HG03558 (cell line): ENCODE measurements at regions not wholly inside any gene's neighbourhood (a gene's known extent, or its start where the extent isn't known, plus 50 kb on each side); places are given as distances from the start of the nearest gene placed in this dataset.
"Not testable (repeated sequence)": the region's sequence is repeated elsewhere in the genome, so short reads cannot be mapped to it uniquely, and the experiment has no call there.

Source experiments
- ATAC-seq: cut with Tn5 transposase; IDR thresholded peaks from one replicate; pipeline ENCODE4 v1.9.1; 2021; ENCODE audit warnings: moderate number of reproducible peaks; ENCODE audit not compliant: unreplicated experiment; ENCODE audit errors: extremely low read depth

DNA sequence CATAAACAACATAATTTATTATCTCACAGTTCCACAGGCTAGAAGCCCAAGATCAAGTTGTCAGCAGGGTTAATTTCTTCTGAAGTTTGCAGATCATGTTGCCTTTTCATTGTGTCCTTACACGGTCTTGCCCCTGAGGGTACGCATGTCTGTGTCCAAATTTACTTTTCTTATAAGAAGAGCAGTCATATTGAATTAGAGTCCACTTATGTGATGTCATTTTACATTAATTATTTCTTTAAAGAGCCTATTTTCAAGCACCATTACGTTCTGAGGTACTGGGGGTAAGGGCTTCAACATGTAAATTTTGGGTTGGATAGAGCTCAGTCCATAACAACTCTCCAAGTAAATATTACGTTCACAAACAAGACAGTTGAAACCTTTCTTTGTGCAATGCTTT lies 236.6 kb upstream of the OR4E1 start:
- ATAC-seq, result no peak

DNA sequence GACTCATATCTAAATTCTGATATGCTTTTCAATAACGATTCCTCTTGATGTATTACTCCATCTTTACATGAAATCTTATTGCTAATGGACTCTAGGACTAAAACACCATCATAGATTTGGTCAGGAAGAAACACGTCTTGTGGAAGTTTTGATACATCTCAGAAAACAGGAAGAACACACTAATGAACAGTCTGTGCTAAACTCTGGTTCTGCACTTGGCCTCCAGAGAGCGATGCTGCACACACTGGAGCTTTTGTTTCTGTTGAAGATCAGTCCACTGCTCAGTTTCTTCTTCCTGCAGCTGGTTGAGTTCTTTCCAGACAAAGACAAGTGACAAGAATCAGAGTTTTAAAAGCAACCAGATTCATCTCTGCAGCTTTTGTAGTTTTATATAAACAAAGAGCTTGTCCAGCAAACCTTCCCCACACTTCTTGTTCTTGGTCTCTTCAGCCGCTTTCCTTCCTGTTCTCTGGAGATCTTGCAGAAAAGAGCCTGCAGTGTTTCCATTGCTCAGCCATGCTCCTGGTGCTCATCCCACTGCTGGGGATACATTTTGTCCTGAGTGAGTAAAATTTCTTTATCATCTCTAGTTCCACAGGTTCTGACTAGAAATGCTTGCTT lies 229.1 kb upstream of the OR4E1 start:
- ATAC-seq, result no peak

DNA sequence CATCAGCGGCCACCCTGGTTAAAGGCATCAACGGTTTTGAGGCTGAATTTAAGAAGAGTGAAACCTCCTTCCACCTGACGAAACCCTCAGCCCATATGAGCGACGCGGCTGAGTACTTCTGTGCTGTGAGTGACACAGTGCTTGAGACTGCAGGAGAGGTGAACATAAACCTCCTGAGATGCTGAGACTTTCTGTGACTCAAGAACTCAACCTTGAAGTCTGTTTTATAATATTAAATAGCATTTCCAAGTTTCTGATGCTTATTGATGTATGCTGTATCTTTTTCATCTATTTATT lies 221.2 kb upstream of the OR4E1 start:
- ATAC-seq, result not testable (repeated sequence)

DNA sequence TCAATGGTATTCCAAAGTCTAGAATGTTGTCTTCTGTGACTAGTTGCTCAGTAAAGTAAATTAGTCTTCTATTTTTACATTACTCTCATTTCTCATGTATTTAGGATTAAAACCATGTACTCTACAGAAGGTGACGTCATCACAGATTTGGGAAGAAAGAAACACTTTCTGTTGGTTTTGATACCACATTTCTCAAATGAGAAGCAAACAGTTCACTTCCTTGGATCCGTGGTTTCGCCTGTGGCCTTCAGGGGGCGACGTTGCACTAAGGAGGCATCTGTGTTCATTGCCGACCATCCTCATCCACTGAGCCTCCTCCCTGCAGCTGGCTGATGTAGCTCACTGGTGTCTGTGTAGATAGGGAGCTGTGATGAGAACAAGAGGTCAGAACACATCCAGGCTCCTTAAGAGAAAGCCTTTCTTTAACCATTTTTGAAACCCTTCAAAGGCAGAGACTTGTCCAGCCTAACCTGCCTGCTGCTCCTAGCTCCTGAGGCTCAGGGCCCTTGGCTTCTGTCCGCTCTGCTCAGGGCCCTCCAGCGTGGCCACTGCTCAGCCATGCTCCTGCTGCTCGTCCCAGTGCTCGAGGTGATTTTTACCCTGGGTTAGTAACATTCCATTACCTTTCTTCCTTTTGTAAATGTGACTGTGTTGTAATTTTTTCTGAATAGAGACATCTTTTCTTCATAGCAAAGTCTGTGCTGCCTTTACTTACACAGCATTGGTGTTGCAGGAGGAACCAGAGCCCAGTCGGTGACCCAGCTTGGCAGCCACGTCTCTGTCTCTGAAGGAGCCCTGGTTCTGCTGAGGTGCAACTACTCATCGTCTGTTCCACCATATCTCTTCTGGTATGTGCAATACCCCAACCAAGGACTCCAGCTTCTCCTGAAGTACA lies 220.6 kb upstream of the OR4E1 start:
- no peak for ATAC-seq

DNA sequence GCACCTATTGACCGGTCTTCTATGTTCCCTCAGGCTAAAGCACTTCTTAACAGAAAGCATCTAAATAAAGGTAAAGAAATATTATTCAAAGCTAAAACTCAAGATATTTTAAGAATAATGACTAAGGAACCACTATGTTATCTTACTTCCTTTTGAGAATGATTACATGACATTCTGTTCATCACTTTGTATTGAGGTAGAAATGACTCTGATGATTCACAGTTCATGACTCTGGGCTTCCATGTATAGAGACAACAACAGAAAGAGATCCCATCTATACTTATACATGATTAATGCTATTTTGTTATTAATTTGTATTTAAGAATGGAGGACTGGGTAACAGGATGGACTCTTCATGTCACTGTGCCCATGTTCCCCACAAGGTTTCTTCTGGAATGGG lies 218.3 kb upstream of the OR4E1 start:
- ATAC-seq, result no peak

DNA sequence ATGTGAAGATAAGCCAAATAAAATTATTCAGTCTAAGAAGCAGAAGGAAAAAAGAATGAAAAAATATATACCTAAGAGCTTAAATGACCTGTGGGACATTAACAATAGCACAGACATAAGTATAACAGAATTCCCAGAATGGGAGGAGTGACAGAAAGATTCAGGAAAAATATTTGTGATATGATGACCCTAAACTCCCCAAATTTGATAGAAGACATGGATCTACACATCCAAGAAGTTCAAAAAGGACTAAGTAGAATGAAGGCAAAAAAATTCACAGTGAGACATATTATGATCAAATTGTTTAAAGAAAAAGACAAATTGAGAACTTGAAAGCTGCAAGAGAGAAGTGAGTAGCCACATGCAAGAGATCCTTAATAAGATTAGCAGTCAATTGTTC lies 211.4 kb upstream of the OR4E1 start:
- ATAC-seq, result no peak

DNA sequence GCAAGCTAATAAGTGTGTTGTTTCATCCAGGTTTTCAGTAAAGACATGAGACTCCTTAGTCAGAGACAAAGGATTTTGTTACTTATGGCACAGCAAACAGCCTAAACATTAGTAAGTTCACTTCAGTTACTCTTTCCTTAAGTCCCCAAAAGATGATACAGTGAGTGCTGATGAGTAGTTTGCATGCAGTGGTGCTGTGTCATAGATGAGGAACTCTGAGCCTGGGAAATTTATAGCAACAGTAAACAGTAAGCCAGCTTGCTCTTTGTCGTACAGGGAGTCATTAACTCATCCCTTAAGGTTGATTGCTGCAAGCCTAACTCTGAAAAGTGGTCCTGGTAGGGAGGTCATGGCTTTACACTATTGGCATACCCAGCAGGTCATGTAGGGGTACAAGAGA lies 208.6 kb upstream of the OR4E1 start:
- no peak for ATAC-seq

DNA sequence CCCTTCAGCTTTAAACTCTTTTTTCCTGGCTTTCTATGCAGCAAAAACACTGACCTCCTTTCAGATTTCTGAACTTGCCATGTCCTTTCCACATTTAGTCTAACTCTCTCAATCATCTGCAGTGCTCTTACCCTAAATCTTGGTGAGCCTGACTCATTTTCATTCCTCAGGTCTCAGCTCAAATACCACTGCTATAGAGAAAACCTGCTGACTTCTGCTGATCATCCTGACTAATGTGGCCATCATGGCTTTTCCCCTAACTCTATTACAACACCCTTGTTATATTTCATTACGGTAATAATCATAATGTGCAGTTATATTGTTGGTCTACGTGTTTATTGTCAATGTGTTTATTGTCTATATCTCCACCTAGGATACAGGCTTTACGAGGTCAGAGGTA lies 207.3 kb upstream of the OR4E1 start:
- no peak for ATAC-seq

DNA sequence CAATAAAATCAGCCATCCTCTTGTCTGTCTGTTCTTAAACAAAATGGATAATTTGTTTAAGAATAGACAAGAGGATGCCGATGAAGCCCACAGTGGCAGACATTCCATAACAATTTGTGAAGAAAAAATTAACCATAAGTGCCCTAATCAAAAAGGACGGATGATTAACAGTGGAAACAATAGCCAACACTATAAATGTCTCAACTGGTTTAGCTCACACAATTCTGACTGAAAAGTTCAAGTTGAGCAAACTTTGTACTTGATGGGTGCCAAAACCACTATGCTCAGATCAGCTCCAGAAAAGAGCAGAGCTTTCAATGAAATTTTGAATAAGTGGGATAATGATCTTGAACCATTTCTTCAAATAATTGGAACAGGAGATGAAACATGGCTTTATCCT lies 202.2 kb upstream of the OR4E1 start:
- ATAC-seq, result no peak

DNA sequence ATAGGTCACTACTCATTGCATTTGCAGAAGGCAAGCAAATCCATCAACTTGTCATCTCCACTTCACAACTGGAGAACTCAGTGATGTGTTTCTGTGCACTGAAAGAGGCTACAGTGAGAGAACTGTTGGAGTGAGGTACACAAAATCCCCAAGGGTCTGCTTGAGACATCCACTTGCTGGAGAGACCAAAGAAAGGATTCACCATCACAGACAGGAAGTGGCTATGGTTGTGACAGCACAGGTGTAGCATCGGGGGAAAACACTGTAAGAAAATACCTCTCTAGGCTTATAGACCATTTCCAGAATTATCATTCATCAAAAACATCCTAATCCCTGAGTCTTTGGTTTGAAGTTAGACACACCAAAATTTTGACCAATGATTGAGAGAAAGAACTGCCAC lies 201.3 kb upstream of the OR4E1 start:
- ATAC-seq, result no peak

DNA sequence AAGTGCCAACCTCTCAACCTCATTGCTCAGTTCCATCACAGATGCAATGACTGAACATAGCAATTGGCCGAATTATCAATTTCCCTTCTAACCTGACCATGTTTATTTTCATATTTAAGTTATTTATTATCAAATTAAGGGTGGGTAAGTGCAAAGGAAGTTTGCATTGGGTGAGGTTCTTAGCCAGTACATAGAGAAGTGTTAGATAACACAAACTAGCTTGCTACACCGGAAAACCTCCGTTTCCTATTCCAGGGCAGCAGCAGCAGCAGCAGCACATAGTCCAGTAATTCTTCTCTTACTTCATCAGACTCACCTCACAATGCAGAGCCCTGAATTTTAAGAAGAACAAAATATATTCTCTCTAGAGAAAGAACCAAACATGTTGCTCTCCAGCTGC lies 200.5 kb upstream of the OR4E1 start:
- ATAC-seq, result no peak

DNA sequence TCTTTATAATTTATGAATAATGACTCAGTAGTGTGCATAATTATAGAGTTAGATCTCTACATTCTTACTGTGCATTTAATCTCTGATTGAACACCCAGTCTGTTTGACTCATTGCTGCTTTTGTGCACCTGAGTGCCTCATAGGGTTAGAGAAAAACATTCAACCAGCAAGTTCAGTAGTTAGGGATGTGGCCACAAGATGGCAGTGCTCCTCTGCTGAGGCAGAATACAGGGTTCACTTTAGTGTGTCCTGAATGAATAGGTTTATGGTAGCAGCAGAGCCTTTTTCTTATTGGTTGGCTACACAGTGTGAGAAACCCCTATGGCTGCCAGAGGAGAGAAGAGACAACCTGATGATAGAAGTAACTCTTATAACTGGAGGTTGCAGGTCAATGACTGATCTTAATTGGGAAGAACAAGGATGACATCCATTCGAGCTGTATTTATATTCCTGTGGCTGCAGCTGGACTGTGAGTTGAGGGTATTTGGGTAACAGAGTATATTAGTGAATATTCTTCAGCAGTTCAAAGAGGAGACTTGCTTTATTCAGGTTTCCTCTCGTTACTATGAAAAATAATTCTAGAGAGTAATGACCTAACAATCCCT lies 194.9 kb upstream of the OR4E1 start:
- ATAC-seq, result no peak

DNA sequence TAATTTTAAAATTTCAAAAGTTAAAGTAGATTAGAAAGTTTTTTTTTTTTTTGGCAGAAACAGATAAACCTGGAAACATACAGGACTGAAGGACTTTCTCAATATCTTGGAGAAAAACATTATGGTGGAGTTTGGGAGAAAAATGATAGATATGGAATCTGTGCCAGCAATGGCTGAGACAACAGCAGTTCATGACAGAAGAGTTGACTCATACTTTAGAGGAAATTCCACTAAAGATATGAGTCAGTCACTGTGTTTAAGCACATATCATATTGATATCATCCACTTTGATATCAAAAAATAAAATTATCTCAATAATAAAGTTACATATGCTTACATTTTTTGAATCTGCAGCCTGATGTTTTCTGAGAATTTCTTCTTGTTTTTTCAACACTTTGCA lies 193.9 kb upstream of the OR4E1 start:
- no peak for ATAC-seq

DNA sequence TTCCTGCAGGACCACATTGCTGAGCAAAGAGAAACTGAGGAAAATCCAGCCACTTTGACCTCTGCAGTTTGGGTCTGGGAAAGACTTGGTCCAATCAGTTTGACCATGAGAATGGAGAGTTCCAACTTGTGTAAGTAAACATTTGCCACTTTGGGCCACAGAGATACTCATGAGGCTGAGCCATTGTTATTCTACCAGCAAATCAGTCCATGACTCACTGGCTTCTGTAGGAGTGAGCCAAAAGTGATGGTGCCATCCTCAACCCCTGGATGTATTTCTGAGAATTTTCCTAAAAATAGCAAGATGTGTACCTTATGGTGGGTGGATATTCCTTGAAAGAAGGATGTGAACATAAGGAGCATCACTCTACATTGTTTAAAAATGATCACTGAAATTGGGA lies 192.9 kb upstream of the OR4E1 start:
- ATAC-seq, result no peak

DNA sequence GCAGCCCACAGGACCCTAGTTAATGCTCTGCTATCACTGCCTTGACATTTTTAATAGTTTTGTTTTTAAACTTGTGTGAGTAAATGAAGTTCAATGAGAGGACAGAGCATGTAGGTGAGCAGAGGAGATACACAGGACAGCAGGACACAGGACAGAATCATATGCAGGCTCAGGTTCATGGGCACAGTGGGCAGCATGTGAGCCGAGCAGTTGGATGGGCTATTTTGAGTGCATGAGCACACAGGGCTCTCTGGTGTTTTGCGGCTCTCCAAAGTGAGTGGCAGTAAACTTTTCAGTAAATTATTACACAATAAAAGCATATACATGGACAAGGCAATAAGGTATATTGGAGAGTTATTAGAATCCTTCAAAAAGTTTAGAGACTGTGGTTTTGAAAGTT lies 189.7 kb upstream of the OR4E1 start:
- no peak for ATAC-seq

DNA sequence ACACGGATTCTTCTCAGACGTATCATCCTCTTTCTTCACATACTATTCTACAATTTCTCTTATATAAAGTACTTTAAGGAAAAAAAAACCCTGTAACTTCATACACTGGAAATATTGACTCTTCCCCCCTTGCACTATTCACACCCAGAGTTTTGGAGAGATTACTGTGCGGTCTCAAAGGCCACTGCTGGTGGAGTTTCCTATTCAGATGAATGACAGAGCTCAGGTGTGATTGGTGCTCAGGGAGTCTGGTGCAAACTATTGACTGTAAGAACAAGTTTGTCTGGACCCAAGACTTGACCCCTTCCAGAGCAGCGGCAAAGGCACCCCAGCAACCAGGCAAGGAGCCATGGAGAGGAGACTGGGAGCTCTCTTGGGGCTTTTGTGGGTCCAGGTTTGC lies 187.5 kb upstream of the OR4E1 start:
- ATAC-seq, result no peak

DNA sequence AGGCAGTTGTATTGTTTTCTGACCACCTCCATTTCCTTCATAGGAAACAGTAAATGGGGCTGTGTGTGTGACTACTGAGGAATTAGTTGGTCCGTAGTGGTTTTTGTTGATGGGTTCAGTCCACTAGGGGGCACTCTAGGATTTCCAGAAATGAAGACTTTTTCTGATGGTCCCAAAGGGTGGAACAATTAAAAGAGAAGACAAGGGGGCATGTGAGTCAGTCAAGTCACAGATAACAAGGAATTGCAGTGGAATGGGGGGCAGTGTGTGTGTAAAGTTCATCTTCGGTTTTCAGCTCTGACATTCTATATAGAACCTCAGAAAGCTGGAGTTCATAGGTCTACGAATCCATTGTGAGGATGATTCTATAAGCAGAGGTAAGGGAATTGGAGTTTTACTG lies 186.6 kb upstream of the OR4E1 start:
- ATAC-seq, result no peak

DNA sequence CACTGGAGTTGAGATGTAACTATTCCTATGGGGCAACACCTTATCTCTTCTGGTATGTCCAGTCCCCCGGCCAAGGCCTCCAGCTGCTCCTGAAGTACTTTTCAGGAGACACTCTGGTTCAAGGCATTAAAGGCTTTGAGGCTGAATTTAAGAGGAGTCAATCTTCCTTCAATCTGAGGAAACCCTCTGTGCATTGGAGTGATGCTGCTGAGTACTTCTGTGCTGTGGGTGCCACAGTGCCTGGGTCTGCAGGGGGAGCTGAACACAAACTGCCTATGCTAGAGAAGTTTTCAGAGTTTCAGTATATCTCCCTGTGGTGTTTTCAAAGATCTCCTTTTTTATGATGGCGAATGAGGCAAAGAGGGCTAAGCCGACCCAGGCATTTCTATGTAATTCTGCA lies 179.2 kb upstream of the OR4E1 start:
- ATAC-seq, result no peak

DNA sequence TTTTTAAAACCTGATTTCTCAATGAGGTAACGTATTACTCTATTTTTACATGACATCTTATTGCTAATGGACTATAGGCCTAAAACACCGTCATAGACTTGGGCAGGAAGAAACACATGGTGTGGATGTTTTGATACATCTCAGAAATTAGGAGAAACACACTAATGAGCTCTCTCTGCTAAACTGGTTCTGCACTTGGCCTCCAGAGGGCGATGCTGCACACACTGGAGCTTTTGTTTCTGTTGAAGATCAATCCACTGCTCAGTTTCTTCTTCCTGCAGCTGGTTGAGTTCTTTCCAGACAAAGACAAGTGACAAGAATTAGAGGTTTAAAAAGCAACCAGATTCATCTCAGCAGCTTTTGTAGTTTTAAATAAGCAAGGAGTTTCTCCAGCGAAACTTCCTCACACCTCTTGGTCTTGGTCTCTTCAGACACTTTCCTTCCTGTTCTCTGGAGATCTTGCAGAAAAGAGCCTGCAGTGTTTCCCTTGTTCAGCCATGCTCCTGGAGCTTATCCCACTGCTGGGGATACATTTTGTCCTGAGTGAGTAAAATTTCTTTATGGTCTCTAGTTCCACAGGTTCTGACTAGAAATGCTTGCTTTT lies 178.5 kb upstream of the OR4E1 start:
- ATAC-seq, result no peak

DNA sequence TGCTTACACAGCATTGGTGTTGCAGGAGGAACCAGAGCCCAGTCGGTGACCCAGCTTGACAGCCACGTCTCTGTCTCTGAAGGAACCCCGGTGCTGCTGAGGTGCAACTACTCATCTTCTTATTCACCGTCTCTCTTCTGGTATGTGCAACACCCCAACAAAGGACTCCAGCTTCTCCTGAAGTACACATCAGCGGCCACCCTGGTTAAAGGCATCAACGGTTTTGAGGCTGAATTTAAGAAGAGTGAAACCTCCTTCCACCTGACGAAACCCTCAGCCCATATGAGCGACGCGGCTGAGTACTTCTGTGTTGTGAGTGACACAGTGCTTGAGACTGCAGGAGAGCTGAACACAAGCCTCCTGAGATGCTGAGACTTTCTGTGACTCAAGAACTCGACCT lies 173.3 kb upstream of the OR4E1 start:
- ATAC-seq, result not testable (repeated sequence)

DNA sequence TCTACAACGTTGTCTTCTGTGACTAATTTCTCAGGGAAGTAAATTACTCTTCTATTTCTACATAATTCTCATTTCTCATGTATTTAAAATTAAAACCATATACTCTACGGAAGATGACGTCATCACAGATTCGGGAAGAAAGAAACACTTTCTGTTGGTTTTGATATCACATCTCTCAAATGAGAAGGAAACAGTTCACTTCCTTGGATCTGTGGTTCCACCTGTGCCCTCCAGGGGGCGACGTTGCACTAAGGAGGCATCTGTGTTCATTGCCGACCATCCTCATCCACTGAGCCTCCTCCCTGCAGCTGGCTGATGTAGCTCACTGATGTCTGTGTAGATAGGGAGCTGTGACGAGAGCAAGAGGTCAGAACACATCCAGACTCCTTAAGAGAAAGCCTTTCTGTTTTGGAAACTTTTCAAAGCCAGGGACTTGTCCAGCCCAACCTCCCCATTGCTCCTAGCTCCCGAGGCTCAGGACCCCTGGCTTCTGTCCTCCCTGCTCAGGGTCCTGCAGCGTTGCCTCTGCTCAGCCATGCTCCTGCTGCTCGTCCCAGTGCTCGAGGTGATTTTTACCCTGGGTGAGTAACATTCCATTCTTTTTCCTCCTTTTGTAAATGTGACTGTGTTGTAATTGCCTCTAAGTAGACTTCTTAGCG lies 172.7 kb upstream of the OR4E1 start:
- ATAC-seq, result no peak
